GM19328 (cell line): ENCODE measurements at regions not wholly inside any gene's neighbourhood (a gene's known extent, or its start where the extent isn't known, plus 50 kb on each side); places are given as distances from the start of the nearest gene placed in this dataset.

ENCODE experiments used
- ATAC-seq: cut with Tn5 transposase; IDR thresholded peaks from one replicate; pipeline ENCODE4 v1.9.1; 2021; ENCODE audit warnings: mild to moderate bottlenecking, moderate library complexity; ENCODE audit not compliant: unreplicated experiment

DNA sequence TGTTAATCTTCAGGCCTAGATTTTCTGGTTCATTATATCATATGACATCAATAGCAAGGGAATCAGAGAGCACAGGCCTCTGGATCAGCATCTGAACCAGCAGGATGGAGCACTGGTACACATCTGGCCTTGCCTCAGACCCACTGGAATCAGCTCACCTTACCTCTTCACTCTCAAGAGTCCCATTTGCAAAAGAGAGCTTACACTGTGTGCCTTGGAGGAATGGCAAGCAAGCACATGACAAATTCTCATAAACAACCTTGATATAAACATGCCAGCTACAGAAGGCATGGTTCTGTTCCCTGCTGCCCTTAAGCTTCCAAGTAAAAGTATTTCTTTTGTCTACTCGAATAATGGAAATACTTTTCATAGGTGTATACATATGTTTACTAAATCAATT is 128.6 kb upstream of the CPM start:
- no peak for ATAC-seq

DNA sequence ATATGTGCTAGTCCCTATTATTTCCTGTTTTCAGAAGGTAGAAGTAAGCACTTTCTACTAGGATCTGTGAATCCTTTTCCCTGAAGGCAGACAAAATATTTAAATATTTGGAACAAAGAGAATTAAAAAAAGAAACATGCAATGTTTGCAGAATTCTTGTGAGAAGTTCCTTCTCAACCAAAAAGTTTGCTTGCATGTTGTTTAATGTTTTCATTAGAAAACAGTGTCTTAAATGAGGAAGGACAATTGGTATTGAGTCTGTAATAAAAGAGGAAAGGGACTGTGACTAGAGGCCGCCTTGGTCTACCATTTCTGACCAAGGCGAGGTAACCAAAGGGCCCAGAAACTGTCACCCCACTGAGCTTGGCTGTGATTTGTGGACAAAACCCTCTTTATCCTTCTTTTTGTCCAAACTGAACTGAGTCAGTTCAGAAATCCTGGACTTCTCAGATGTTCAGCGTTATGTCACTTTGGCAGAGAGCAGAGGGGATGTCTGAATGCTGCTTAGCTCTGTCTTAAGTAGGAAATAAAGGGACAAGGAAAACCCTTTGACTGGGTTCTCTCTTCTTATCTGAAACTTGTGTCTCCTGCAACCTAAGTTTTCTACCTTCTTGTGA is 129.8 kb upstream of the CPM start:
- no peak for ATAC-seq

DNA sequence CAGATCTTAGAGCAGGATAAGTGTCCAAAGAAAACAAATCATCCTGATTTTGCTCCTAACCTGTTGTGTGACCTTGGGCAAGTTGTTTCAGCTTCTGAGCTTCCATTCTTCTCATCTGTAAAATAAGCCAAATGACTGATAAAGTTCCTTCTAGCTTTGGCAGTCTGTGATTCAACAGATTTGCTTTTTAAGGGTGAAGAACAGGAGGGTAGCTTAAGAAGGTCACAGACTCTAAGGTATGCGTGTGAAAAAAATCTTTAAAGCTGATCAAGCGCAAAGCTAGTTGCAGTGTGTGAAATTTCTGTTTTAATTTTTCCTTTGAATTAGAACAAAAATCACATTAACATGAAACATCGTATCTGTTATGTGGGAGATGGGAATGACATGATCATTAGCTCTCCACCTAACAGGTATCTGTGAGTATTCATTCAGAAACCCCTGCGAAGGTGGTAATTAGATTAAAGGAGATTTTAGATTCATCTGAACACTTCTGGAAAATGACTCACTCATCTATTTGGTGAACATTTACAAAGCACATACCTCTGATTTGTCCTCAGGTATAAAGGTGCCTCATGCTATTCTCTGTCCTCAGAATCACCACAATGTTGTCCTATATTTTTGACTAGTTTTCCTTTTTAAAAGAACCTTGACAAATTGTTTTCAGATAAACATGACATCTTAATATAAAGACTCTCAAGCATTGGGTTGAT is 131.9 kb upstream of the CPM start:
- no peak for ATAC-seq

DNA sequence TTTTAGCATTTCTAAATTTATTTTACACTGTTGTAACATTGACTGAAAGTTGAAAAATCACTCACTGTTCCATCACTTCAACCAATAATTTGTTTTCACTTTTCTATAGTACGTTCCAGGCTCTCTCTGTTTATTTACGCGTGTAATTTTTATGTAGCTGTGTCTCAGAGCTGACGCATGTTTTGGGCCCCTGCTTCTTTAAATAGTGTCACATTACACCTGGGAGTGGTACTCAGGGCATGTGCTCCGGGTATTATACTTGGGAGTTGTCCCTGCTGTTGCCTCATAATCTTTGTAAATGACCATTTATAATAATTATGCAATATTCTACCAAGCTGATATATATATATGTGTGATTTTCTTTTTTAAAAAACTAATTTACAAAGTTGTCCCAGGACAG is 132.8 kb upstream of the CPM start:
- ATAC-seq = no peak

GRCh38 chr12:69066492-69067373 is 133.8 kb upstream of the CPM start:
- ATAC-seq = no peak

DNA sequence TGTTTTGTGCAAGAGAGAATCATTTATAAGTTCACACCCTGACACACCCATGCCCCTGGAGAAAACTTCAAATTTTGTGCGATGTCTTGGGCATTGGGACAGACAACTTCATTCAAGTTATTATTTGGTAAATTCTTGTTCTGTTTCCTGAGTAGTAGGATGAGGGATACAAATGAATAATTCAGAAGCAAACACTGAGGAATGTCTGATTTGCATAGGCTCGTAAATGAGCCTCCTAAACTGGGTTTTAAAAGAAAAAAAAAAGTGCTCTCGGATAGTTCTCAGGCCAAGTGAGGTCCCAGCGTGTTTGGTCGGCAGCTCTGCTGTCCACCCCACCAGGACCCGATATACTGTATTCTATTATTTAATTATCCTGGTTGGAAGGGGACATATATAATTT is 134.7 kb upstream of the CPM start:
- ATAC-seq = no peak

DNA sequence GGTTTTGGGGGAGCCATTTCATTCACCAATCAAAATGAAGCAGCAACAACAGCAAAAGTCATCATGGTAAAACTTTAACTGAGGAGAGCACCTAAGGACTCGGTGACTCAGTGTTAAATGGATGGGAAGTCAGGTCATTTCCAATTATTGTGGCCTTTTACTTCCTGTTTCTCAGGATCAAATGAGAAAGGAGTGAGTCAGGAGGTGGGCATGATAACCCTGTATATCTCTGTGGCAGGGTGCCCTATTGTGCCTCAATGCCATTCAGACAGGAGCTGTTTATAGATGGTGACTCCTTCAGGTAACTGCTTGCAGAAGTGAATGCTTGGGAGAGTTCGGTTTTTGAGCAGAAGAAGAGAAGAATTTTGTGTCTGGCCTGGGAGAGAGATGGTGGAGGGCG is 135.5 kb upstream of the CPM start:
- no peak for ATAC-seq

DNA sequence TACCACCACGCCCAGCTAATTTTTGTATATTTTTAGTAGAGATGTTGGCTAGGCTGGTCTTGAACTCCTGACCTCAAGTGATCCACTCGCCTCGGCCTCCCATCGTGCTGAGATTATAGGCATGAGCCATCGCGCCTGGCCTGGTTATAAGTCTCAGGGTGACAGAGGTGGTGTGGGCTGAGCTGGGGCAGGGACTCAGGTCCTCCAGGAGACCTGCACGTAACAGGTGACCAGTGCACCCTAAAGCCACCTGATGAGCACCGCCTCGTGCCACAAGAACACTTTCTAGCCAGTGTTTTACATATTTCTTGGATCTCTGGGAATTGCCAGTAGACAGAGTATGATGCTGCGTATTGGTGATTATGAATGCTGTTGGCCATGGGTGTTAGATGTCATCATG is 136.5 kb upstream of the CPM start:
- ATAC-seq = no peak

DNA sequence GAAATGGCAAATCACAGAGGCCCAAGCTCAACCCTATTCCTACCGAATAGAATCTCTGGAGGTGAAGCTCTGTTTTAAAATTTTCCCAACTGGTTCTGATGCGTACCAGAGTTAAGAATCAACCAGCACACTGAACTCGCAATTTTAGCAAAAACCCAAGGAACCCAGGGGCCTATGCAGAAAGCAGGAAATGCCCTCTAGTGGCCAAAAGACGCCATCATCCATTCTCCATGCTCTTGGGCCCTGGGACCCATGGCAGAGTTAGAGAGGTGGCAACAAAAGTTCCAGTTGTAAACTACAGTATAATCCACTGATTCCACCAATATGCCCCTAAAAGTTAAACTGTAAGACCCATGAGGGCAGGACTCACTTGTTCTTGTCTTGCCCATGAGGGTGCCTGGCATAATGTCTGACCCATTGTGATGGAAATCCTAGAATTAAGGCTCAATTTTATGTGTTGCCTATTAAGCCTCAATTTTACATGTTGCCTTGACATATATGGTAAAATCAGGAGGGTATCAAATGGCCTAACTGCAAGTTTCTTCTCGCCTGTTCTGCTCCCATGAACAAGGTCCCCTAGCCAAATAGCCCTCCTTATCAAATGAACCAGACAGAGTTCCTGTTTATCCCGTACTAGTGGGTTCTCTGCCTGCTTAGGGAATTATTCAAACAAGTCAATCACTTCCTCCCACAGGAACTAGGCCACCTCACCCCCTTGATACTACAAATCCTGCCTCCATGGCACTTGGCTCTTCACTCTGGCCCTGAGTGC is 137.5 kb upstream of the CPM start:
- peak; percentile 79 for ATAC-seq

DNA sequence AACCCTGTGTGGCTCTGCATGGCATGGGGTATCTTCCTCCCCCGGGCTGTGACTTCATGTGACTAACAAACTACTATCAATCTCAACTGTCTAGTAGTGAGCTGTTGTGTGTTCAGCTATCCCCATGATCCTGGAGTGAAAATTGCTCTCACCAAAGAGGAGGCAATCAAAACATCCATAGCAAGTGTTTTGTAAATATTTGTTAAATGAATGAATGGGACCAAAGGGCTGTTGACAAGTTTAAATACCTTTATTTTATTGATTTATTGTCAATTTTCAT is 138.1 kb upstream of the CPM start:
- ATAC-seq = no peak

- no peak for ATAC-seq
Measured at GRCh38 chr12:69073035-69073434, 140.1 kb upstream of the CPM start.

DNA sequence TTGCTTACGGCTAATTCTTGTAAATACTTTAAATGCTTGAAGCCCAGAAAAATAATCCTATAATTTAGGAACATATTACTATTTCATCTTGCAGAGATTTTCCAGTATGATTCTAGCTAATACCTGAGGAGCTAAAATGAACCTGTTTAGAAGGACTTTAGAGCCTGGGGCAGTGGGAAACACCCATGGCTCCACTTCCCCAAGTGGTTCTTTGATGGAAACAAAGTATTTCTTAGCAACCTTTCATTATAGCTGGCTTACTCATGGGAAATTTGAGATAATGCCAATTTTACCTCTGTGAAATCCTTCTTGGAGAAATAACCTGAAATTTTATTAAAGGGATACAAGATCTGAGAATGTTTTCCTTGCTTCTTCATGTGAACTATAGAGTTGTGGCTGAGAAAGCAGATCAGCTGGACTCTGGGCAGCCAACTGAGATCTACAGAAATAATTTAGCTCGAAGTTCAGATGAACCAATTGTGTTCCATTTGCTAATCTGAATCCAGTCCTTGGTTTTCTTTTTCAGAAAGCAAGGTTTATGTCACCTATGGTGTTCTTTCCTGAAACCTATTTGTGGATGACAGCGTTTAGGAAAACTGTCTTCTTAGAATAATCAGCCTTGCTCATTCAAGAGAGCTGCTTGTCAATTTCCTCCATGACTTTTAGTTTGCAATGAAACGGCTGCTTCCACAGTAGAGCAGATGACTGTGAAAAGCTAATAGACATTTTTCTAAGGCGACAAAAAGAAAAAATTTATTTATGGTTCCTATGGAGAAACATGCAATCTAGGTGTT is 141.8 kb upstream of the CPM start:
- ATAC-seq = no peak

GRCh38 chr12:69083689-69084088 is 150.7 kb upstream of the CPM start:
- ATAC-seq = no peak

DNA sequence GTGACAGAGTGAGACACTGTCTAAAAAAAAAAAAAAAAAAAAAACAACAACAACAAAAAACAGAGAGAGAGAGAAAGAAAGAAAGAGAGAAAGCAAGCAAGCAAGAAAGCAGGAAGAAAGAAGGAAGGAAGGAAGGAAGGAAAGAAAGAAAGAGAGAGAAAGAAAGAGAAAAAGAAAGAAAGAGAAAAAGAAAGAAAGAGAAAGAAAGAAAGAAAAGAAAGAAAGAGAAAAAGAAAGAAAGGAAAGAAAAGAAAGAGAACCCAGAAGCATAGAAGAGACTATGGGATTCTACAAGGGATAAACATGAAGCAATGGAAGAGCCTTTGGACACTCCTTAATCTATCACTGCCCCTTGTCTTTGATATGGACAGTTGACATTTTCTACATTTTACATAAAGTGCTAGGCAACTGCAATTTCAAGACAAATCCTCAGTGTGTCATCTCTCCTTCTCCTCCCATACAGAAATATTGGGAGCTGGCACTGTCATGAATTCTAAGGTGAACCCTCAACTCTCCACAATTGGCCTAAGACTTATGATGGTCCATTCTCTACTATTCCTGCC is 151.9 kb upstream of the CPM start:
- ATAC-seq = no peak

- no peak for ATAC-seq
Measured at GRCh38 chr12:69085852-69086251, 152.9 kb upstream of the CPM start.

DNA sequence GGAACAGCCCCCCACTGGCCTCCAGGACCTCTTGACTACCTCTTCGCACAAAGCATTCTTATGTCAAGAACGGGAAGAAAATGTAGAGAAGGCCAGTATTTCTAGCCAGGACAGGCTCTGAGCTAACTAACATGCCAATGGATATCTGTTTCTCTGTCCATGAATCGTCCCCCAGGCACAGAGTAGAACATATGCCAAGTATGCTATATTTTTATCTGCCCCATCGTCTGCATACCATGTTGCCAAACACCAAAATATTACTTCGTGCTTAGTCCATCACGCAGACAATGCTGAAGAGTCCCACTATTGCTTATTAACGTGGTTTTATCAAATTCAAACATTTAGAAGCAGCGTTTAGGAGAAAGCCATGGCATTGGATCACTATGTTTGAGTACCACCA is 151.4 kb upstream of the CPSF6 start:
- ATAC-seq = no peak

DNA sequence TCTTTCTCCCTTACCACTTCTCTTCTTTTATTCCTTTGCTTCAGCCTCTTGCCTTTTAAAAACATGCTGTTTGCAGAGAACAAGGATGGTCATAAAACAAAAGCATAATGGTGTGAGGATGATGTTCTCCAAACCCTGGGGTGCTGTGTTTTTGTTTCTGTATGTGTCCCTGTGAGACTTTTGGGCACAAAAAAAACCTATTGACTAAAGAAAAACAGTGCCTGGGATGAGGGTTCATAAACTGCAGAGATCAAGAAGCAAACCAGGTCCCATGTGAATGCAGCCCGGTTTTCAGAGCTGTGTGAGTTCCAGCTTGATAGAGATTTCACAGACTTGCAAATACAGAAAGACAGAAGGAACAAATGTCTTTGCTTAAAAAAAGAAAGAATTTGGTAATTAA is 148.6 kb upstream of the CPSF6 start:
- ATAC-seq = no peak

GRCh38 chr12:69091442-69092017 is 147.8 kb upstream of the CPSF6 start:
- no peak for ATAC-seq

DNA sequence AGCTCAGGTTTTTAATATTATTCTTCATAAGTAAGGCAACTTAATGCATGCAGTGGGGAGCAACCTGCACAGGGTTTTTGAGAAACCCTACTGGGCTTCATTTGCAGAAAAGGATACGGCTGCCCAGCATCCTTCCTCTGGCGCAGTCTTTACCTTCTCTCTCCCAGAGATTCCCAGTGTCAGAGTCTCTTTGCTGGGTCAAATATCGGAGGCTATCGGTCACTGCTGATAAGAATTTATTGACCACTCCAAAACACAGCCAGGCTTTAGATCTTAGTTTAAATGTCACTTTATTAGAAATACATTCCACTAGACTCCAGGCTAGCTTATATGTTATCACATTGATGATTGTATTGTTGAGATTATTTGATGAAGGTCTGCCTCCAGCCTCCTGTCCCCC is 147.2 kb upstream of the CPSF6 start:
- ATAC-seq = no peak

DNA sequence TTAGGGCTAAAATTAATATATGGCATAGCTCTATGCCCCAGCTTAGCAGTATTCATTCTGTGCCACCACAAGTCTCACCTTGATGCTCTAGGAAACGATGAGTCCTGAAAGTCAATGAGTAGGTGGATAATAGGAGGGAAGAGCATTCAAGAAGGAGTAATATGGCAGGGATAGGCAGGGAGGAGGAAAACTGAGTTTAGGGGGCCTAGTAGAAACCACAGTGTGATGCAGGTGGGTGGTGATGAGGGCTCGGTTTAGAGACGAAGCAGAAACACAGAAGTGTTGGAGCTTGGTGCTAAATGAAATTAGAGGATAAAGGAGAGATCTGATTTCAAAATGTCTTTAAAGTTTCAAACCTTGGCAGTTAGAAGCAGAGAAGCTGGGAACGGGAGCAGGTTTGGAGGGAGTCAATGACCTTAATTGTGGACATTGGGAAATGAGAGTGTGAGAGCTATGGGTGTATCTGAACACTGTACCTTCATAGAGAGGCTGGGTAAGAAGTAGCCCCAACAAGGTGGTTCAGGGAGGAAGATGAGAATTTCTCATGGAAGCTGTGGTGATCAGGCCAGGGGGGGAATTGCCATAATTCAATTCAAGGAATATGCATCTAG is 144.7 kb upstream of the CPSF6 start:
- no peak for ATAC-seq
